ENCODE measurements at regions not wholly inside any gene's neighbourhood (a gene's known extent, or its start where the extent isn't known, plus 50 kb on each side); places are given as distances from the start of the nearest gene placed in this dataset.

DNA sequence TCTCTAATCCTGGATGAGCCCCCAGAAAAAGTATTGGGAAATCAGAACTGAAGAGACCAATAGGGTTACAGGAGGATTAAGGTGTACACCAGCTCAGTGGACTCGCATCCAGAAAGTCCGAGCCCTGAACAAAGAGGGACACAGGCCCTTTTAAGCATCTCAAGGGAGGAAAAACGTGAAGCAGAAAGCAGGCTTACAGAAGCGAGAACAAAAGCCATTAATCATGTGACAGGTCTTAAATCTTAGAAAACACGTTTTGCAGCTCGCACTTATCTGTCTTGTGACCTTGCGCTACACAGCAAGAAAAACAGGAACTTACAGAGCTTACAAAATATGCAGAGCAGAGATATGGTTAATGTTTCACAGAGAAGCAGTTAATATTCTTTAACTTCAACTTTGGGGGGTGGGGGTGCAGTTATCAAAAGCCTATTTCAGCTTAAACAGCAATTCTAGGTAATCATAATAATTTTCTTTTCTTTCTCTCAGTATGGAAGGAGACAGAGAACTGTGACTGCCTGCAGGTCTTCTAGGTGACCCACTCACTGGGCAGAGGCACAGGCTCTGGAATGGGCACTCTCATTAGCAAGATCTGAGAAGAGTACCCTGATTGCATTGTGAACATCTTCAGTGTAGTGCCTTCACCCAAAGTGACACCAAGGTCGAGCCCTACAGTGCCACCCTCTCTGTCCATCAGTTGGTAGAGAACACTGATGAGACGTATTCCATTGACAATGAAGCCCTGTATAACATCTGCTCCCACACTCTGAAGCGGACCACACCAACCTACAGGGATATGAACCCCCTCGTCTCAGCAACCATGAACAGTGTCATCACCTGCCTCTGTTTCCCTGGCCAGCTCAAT lies 65.0 kb upstream of the MOCS1 start:
- TF ChIP-seq, protein P1, sequence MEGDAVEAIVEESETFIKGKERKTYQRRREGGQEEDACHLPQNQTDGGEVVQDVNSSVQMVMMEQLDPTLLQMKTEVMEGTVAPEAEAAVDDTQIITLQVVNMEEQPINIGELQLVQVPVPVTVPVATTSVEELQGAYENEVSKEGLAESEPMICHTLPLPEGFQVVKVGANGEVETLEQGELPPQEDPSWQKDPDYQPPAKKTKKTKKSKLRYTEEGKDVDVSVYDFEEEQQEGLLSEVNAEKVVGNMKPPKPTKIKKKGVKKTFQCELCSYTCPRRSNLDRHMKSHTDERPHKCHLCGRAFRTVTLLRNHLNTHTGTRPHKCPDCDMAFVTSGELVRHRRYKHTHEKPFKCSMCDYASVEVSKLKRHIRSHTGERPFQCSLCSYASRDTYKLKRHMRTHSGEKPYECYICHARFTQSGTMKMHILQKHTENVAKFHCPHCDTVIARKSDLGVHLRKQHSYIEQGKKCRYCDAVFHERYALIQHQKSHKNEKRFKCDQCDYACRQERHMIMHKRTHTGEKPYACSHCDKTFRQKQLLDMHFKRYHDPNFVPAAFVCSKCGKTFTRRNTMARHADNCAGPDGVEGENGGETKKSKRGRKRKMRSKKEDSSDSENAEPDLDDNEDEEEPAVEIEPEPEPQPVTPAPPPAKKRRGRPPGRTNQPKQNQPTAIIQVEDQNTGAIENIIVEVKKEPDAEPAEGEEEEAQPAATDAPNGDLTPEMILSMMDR (conservative IDR thresholded peaks at IDR 0.05): no peak
- TF ChIP-seq ZFX (IDR thresholded peaks at IDR 0.05): no peak
